GM12878 (cell line): ENCODE measurements at regions not wholly inside any gene's neighbourhood (a gene's known extent, or its start where the extent isn't known, plus 50 kb on each side); places are given as distances from the start of the nearest gene placed in this dataset.

Source experiments
- NBN ChIP-seq: fragments of 450-650 bp; IDR thresholded peaks from 2 replicates; pipeline ENCODE4 v1.6.1; 2016
- RELA ChIP-seq: fragments of 450-650 bp; IDR thresholded peaks from 2 replicates; pipeline ENCODE4 v1.8.0; 2014; ENCODE audit warnings: borderline replicate concordance; ENCODE audit not compliant: partially characterized antibody
- TF ChIP-seq, protein P1 (sequence below): fragments of 450-650 bp; IDR thresholded peaks from 2 replicates; pipeline ENCODE4 v1.6.1; 2017; ENCODE audit warnings: mild to moderate bottlenecking
- TF ChIP-seq, protein P2 (sequence below): fragments of 450-650 bp; IDR thresholded peaks from 2 replicates; pipeline ENCODE4 v1.6.1; 2016; ENCODE audit warnings: mild to moderate bottlenecking
- TF ChIP-seq, protein P3 (sequence below), 3 experiments: IDR thresholded peaks in 2 of 3; conservative IDR thresholded peaks in 1 of 3; 2 replicates each; pipeline ENCODE4 v1.5.1; 2011; ENCODE audit warnings: low read depth in 3 of 3, low read length in 3 of 3, mild to moderate bottlenecking in 3 of 3, control low read depth in 2 of 3, moderate library complexity in 2 of 3, inconsistent platforms in 1 of 3, mixed read lengths in 1 of 3; ENCODE audit not compliant: control insufficient read depth in 2 of 3, insufficient read depth in 1 of 3; ENCODE audit errors: extremely low read depth in 1 of 3

DNA sequence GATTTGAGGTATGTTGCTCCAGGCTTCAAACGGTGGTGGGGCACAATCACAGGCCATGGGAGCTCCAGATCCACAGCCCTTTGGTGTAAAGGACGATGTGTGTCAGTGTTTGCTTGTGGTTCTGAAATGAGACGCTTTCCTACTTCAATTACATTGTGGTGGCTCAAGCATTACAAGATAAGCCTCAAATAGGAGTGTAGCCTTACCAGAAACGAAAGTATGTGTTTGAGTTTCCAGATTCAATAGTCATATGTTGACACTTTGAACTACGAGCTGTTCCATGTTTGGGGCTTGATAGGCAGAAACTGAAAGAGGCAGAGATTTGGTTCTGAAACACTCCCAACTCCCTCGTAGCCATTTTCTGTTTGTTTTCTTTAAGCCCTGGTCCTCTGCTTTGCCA, 187.1 kb downstream of the MYLK4 start:
- TF ChIP-seq, protein P1, sequence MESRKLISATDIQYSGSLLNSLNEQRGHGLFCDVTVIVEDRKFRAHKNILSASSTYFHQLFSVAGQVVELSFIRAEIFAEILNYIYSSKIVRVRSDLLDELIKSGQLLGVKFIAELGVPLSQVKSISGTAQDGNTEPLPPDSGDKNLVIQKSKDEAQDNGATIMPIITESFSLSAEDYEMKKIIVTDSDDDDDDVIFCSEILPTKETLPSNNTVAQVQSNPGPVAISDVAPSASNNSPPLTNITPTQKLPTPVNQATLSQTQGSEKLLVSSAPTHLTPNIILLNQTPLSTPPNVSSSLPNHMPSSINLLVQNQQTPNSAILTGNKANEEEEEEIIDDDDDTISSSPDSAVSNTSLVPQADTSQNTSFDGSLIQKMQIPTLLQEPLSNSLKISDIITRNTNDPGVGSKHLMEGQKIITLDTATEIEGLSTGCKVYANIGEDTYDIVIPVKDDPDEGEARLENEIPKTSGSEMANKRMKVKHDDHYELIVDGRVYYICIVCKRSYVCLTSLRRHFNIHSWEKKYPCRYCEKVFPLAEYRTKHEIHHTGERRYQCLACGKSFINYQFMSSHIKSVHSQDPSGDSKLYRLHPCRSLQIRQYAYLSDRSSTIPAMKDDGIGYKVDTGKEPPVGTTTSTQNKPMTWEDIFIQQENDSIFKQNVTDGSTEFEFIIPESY = no peak
- TF ChIP-seq RELA (no peak), NBN (no peak)
- TF ChIP-seq, protein P2, sequence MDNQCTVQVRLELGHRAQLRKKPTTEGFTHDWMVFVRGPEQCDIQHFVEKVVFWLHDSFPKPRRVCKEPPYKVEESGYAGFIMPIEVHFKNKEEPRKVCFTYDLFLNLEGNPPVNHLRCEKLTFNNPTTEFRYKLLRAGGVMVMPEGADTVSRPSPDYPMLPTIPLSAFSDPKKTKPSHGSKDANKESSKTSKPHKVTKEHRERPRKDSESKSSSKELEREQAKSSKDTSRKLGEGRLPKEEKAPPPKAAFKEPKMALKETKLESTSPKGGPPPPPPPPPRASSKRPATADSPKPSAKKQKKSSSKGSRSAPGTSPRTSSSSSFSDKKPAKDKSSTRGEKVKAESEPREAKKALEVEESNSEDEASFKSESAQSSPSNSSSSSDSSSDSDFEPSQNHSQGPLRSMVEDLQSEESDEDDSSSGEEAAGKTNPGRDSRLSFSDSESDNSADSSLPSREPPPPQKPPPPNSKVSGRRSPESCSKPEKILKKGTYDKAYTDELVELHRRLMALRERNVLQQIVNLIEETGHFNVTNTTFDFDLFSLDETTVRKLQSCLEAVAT = no peak
- TF ChIP-seq, protein P3, sequence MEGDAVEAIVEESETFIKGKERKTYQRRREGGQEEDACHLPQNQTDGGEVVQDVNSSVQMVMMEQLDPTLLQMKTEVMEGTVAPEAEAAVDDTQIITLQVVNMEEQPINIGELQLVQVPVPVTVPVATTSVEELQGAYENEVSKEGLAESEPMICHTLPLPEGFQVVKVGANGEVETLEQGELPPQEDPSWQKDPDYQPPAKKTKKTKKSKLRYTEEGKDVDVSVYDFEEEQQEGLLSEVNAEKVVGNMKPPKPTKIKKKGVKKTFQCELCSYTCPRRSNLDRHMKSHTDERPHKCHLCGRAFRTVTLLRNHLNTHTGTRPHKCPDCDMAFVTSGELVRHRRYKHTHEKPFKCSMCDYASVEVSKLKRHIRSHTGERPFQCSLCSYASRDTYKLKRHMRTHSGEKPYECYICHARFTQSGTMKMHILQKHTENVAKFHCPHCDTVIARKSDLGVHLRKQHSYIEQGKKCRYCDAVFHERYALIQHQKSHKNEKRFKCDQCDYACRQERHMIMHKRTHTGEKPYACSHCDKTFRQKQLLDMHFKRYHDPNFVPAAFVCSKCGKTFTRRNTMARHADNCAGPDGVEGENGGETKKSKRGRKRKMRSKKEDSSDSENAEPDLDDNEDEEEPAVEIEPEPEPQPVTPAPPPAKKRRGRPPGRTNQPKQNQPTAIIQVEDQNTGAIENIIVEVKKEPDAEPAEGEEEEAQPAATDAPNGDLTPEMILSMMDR (IDR thresholded peaks at IDR 0.05 in 2 of 3, conservative IDR thresholded peaks at IDR 0.05 in 1 of 3; ENCODE audit: control insufficient read depth in 2 of 3, extremely low read depth in 1 of 3, insufficient read depth in 1 of 3, low read depth in 3 of 3, low read length in 3 of 3) = no peak
